GM18861 (cell line): ENCODE measurements at regions not wholly inside any gene's neighbourhood (a gene's known extent, or its start where the extent isn't known, plus 50 kb on each side); places are given as distances from the start of the nearest gene placed in this dataset.
"Not testable (repeated sequence)": the region's sequence is repeated elsewhere in the genome, so short reads cannot be mapped to it uniquely, and the experiment has no call there.

Source experiments
- ATAC-seq: cut with Tn5 transposase; IDR thresholded peaks from one replicate; pipeline ENCODE4 v1.9.1; 2021; ENCODE audit not compliant: unreplicated experiment

DNA sequence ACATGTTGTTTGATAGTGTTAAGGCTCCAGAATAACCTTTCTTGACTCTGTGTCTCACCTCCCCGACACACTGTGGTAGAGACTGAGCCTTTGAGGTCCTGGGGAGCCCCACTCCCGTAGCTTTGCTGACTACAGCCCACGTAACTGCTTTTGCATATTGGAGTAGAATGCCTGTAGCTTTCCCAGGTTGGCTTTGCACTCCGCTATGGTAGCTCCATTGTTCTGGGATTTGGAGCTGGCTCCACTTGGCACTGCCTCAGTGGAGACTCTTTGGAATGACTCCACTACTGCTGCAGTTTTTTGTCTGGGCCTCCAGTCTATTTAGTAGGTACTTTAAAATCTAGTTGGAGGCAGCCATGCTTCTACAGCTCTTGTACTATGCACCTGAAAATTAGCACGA, 56.2 kb upstream of the ANXA1 start:
- no peak for ATAC-seq

DNA sequence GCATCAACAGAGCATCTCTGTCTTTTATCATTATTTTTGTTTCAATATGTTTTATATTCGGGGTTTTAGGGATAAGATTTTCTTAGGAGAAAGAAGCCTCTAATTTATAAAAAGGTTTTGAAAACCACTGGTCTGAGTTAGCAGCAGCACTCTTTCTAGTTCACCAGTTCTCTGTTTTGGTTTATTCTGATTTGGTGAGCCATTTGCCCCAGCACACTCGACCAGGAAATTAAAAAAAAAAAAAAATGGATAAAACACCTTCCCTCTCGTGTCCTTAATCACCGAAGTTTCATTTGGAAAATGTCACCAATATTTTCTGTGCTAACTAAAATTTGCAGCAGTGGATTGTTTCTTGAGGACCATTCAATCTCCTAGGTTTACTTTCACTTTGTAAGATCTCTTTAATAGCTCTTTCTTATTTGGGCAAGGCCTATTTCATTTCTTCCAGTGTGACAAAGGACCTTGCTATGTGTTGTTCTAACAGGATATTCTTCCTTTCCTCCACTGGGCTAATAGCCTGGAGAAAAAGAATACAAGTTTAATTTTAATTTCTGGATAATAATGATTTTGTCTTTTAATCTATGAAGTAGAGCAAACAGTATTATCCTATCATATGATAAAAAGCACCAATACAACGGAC, 57.8 kb upstream of the ANXA1 start:
- no peak for ATAC-seq

DNA sequence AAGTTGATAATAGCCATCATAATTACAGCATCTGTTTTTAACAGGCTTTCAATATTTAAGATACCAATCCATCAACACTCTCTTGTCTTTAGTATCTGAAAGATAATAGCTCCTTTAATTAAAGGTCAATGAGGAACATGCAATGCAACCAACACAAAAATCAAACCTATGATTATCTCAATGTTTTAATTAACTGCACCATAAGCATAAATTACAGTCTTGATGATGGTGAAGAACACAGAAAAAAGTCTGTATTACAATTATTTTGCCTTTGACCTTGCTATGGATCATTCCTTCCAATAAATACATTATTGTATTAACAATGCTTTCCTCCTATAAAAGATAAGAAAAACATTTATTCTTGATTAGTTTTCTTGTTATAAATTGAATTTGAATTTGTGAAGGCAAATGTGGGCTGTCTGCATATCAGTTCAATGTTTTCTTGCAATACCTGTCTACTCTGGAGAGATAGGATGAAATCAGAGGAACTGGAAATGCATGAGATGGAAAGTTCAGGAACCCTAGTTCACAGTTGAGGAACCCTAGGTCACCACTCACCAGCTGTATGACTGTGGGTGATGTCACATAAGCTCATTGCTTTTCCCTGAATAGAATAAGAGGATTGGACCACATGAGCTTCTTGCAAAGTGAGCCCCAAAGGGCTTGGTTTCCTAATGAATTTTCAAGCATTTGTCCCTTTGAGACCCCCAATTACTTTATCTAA, 58.5 kb upstream of the ANXA1 start:
- ATAC-seq, result no peak

DNA sequence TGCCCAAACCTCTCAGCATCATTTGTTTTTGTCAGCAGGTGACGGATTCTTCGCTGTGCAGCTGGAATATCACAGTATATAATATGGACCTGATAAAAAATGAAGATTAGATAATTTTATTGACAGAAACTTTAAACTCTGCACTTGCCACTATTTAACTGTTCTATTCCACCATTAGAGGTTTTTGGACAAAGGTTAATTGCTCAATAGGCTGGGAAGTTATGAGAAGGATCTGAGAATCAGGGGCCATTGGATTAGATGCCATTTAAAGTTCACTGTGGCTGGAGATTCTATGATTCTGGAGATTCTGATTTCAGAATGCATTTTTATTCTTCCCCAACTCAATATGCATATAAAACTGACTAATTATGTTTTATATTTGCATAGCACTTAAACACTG, 59.8 kb upstream of the ANXA1 start:
- ATAC-seq, result no peak

DNA sequence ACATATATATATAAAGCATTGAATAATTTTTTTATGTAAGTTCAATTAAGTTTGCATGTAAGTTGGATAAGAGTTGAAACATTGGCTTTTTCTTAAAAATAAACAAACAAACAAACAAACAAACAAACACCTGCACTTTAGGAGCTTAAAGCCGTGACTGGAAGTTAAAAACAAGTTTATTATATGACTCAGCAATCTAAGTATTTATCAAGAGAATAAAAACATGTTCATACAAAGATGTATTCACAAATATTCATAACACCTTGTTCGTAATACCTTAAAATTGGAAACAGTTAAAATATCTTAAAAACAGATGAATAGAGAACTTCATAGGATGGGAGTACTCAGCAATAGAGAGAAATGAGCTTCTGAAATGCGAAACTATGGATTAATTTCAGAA, 61.5 kb upstream of the ANXA1 start:
- no peak for ATAC-seq

DNA sequence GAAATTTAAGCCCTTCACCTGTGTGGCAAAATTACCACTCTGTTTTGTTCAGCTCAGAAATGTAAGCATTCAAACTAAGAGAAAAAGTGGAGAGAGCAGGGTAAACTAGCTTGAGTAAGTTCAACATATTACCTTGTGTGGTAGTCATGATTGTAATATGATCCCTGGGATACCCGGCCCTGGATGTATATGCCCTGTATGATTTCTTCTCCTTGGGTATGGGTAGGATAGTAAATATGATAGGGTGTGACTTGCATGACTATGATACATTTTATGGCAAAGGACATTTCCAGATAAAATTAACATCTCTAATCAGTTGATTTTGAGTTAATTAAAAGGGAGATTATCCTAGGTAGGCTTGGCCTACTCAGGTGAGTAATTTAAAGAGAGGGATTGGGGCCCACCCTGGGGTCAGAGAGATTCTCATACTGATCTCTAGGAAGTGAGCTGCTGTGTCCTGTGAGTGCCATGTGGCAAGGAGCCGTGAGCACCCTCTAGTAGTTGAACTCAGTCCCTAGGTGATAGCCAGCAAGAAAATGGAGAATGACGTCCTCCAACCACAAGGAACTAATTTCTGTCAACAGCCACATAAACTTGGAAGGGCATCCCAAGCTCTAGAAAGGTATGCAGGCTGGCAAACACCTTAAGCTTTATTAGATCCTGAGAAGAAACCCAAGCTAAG, 62.2 kb upstream of the ANXA1 start:
- no peak for ATAC-seq

DNA sequence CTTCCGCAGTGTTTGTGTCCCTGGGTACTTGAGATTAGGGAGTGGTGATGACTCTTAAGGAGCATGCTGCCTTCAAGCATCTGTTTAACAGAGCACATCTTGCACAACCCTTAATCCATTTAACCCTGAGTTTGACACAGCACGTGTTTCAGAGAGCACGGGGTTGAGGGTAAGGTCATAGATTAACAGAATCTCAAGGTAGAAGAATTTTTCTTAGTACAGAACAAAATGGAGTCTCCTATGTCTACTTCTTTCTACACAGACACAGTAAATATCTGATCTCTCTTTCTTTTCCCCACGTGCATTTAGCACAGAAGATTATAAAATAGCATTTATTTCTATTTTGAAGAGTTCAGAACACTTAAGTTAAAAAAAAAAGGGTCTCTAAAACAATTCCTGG, 63.8 kb upstream of the ANXA1 start:
- ATAC-seq, result not testable (repeated sequence)

DNA sequence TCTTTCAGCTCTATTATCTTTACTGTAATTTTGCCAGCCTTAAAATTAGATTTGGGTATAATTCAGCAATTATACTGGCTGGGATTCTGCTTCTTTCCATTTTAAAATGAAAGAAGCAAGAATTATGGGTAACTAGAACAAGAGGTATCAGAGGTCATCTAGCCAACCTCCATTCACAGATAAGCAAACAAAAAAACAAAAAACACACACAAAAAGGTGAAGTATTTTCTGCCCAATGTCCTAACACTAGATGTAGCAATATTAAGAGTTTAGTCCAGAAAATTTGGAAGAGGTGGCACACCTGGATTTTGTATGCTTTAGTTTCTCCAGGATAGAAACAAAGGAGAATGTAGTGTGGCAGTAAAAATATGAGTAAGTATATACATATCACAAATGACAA, 68.1 kb upstream of the ANXA1 start:
- no peak for ATAC-seq

DNA sequence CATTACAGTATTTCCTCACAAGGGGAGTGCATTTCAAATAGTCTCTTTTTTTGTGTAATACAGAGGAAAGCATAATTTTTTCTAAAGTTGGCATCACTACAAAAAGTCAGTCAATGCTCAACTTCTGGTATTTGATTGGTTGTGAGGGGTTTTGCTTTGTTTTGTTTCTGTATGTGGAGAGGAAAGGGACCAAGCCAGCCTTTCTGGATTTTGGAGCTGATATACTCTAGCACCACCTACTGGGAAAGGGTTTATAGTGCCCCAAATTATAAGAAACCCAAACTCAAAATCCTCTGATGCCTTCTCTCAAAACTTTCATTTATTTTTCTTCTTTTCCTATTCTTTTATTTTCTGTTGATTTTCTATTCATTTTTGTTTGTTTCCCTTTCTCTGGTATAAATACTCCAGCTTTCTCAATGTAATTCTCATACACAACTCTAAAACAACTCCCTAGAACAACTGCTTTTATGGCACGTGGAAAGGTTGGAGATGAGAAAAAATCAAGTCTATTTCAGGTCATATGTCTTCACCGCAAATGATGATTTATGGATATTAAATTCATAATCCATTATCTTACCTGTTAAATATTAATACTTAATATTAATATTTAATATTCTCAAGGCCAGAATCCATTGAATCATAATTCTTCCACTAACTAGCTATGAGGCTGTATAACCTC, 69.5 kb upstream of the ANXA1 start:
- ATAC-seq, result no peak

DNA sequence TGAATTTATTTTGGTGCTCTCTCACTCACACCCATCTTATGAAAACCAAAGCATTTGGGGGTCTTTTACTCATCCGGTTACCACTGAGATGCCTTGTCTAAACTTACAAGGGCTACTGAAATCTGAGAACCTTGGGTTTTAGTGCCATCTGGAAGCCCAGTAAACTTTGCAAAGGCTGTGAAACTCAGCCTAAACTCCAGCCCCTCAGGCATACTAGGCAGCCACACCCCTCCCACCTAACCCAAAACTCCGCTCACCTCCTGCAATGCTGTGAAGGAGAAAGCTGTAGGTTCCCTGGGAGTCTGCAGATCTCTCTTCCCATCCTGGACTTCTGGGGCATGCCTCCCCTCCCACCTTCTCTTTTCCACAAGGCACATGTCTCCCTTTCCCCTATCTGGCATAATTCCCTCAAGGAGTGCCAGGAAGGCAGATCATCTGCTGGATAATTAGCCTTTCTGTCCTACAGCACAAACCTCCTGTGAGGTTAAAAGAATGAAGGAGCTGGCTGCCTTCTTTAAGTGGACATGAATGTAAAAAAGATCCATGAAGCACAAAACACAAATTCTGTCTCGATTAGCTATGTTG, 71.5 kb upstream of the ANXA1 start:
- ATAC-seq, result no peak

DNA sequence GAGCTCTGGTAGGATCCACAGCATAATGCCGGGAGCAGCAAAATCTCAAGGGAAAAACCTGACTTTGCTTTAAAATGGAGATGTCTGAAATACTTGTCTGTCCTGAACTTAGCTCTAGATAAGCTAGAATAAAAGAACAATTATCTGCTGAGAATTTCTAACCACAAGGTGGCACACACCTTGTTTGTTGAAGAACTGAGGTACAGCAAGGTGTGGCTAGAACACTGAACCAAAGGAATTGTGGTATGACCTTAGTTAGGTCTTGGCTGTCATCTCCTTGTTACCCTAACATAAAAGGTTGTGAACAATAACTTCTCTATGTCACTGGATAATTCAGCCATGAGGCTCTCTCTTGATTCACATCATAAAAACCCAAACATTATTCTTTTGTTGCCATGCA, 72.3 kb upstream of the ANXA1 start:
- no peak for ATAC-seq

DNA sequence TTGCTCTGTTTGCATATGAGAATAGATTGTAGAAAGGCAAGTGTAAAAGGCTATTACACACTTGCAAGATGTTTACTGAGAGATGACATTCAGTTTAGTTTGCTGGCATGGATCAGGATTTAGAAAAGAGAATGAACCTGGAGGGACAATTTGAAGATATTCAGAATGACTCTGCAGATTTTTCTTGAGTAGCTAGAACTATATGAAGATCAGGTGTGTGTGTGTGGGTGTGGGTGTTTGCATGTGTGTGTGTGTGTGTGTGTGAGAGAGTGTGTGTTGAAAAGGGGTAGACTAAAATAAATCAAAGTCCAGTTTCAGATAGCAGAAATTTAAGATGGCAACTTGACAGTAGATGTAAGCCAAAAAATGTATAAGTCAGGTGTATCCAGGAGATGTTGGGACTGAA, 74.0 kb upstream of the ANXA1 start:
- no peak for ATAC-seq

DNA sequence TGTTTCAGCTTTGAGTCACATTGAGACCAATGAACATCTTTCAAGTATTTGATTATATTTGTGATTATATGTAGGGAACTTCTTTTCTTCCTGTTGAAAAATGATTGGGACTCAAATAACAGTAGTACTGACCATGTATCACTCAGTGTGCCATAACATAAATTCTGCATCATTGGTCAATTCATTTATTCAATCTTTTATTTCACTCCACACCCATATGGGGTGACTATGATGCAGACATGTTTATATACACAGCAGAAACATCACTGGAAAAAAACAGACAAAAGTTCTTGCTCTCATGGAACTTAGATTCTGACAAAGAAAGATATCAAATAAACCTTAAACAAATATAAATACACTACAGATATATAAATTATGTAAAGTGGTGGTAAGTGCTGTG, 74.7 kb upstream of the ANXA1 start:
- ATAC-seq, result no peak

DNA sequence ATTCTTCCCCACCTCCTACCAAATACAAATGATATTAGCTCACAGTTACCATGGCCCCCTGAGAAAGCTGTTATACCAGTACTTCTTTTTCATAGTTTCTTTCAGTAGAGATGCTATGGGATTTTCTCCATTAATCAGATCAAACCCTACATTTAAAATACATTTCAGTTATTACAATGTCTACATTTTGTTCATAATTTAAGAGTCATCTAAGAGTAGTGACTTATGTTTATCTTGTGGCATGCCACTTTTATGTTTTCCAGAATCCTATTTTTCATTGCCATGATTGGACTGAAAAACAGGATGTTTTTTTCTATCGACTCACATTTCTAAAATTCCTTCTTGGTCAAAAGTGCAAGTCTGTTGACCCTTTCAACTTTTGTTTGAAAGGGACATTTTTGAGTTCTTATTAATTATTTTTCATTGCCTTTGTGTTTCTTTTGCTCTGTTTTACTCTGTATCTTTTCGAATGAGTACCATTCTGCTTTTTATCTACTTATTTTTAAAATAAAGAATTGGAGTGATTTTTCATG, 77.4 kb upstream of the ANXA1 start:
- ATAC-seq, result no peak

DNA sequence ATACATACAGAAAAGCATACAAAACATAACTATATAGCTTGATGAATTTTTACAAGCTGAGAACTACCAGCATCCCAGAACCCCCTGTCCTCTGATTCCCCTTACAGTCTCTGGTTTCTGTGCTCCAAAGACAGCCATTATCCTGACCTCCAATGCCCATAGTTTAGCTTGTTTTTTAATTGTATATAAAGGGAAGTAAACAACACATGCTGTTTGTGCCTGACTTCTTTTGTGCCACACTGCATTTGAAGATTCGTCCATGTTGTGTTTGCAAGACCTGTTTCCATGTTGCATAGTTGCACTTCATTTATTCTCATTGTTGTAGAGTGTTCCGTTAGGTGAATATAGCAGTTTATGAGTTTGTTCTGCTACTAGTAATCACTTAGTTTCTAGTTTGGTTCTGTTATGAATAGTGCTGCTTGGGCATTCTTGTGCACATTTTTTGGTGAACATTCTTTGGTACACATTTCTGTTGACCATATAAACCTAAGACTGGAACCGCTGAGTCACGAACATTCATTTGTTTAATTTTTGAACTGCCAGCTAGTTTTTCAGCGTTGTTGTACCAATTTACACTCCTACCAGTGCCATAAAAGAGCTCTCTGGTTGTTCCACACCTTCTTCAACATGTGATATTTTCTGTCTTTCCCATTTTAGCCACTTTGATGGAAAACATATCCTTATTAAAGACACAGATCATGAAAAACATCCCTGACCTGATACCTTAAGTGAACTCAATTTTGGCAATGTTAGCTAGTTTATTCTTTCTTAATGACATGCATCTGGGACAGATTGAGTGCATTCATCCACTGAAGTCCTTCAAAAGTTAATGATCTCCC, 78.1 kb upstream of the ANXA1 start:
- no peak for ATAC-seq

DNA sequence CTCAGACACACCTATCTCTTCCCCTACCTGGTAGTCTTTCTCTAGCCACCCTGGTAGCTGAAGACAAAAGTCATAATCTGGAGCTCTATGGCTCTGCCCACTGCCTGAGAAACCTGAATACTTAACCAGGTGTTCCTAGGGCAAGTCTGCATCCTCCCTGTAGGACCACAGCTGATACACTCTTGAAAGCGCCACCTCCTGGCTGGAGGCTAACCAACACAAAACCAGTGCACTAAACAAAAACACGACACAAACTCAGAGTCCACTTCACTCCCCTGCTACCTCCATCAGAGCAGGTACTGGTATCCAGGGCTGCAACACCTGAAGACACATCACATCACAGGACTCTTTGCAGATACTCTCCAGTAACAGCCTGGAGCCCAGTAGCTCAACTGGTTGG, 84.6 kb upstream of the ANXA1 start:
- ATAC-seq, result no peak

DNA sequence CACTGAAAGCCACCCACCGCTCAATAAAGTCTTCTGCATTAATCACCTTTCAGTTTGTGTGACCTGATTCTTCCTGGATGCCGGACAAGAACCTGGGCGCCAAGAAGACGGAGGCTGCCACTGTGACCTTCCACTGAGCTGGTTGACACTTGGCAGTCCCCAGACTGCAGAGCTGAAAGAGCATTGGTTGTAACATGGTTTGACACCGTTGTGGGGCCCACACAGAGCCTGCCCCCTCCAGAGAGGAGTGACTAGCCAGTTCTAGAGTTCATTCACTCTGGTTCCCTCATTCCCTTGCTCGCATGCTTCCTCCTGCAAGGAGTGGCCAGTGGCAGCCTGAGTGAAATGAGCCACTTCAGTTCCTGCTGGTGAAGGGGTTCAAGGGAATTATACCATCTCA, 86.2 kb upstream of the ANXA1 start:
- no peak for ATAC-seq

DNA sequence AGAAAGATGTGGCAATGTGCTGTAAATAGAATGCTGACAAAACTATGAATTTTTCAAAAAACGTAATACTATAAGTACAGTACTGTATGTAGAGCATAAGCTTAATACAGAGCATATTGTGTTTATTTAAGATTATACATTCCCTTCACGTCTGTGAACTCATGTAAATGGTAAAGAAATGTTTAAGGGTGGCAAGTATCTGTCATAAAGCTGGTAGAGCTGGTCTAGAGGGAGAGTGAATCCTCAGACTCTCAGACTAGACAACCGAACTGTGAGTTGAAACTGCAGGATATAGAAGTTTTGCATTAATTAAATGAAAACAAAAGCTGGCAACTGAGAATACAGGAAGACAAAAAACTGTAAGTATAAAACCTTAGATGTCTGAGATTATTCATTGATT, 87.3 kb upstream of the ANXA1 start:
- ATAC-seq, result no peak

DNA sequence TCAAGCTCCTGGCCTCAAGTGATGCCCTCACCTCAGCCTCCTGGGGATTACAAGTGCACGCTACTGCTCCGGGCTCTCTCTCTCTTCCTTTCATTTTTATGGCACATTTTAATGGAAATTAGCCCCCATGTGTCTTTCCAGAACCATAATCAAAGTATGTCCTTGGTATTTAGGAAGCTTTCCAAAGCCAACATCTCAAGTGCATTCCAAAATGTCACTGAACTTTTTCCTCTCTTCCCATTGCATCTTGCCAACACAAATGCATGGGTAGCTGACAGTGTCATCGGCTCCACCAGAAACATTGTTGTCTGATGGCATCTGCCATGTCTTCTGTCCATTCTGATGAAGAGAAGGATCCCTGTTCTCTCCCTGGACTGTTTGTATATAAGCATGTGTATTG, 90.5 kb upstream of the ANXA1 start:
- ATAC-seq, result no peak

DNA sequence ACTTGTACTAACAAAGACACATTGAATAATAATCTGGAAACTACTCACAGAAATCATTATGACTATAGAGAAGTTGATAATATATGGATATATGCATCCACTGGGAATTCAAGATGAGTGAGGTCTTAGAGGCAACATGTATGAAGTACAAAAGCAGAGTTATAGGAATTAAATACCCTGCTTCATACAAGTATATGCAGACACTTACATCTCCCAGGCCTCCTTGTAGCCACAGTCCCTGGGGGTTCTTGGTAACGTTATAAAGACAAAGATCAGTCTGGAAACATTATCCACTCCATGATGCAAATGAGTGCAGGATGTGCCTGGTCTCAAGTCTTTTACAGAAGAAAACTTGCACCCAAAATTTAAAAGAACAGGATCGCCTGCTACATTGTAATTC, 92.4 kb upstream of the ANXA1 start:
- ATAC-seq, result no peak
